ENCODE measurements at regions not wholly inside any gene's neighbourhood (a gene's known extent, or its start where the extent isn't known, plus 50 kb on each side); places are given as distances from the start of the nearest gene placed in this dataset.
"Not testable (repeated sequence)": the region's sequence is repeated elsewhere in the genome, so short reads cannot be mapped to it uniquely, and the experiment has no call there.

- no peak for DNase-seq (ENCODE audit: low spot score in 2 of 2)
- Histone ChIP-seq H3K4me3 (no peak overlapping the region), H3K4me1 (peaks cover 9 to 37% of the 10 kb centered on the region in 2 donors), H3K9me3 (no peaks in the 10 kb centered on the region), H3K36me3 (no peaks in the 10 kb centered on the region), H3K27me3 (no peaks in the 10 kb centered on the region), H3K27ac (peak overlapping the region; percentile 83 to 84)
- intact Hi-C loops (cut with DNase I): loop anchor here (10.0 kb wide), 5 partner anchors 471 to 1009 kb away; partner anchors contain the start of gene IGFBP3
- no peak for TF ChIP-seq CTCF (IDR thresholded peaks at IDR 0.05)
Observed at GRCh38 chr7:46755120-46756034, 826.5 kb downstream of the TNS3 start.

GRCh38 chr7:46754140-46754720 is 827.7 kb downstream of the TNS3 start:
- Histone ChIP-seq H3K27ac (peak overlapping the region; percentile 83 to 84), H3K4me1 (peaks cover 9 to 39% of the 10 kb centered on the region in 2 donors), H3K27me3 (no peaks in the 10 kb centered on the region), H3K4me3 (no peak overlapping the region), H3K36me3 (no peaks in the 10 kb centered on the region), H3K9me3 (no peaks in the 10 kb centered on the region)
- intact Hi-C loops (cut with DNase I): loop anchor here (10.0 kb wide), 5 partner anchors 469 to 1011 kb away; partner anchors contain the start of gene IGFBP3
- no peak for TF ChIP-seq CTCF (IDR thresholded peaks at IDR 0.05)
- no peak for DNase-seq (ENCODE audit: low spot score in 2 of 2)

GRCh38 chr7:46753662-46754061 is 828.2 kb downstream of the TNS3 start:
- peaks cover 9 to 39% of the 10 kb centered on the region in 2 donors for H3K4me1 ChIP-seq
- intact Hi-C loops (cut with DNase I): loop anchor here (1.0 to 10.0 kb wide), 8 partner anchors 10 to 1011 kb away; partner anchors contain the start of gene IGFBP3
- no peaks in the 10 kb centered on the region for H3K9me3 ChIP-seq
- H3K27me3 ChIP-seq: no peaks in the 10 kb centered on the region
- H3K4me3 ChIP-seq: no peak overlapping the region
- TF ChIP-seq CTCF (IDR thresholded peaks at IDR 0.05): no peak
- no peaks in the 10 kb centered on the region for H3K36me3 ChIP-seq
- no peak for DNase-seq (ENCODE audit: low spot score in 2 of 2)
- H3K27ac ChIP-seq: peak overlapping the region; percentile 83 to 84

- TF ChIP-seq CTCF (IDR thresholded peaks at IDR 0.05): no peak
- intact Hi-C loops (cut with DNase I): loop anchor here (1.0 to 10.0 kb wide), 8 partner anchors 10 to 1012 kb away; partner anchors contain the start of gene IGFBP3
- no peak overlapping the region for H3K4me3 ChIP-seq
- peaks cover 9 to 39% of the 10 kb centered on the region in 2 donors for H3K4me1 ChIP-seq
- H3K27me3 ChIP-seq: no peaks in the 10 kb centered on the region
- no peak for DNase-seq (ENCODE audit: low spot score in 2 of 2)
- no peaks in the 10 kb centered on the region for H3K9me3 ChIP-seq
- H3K27ac ChIP-seq: peak overlapping the region; percentile 83 to 84
- H3K36me3 ChIP-seq: no peaks in the 10 kb centered on the region
Observed at GRCh38 chr7:46752881-46753366, 829.0 kb downstream of the TNS3 start.

GRCh38 chr7:46751927-46752723 is 829.8 kb downstream of the TNS3 start:
- H3K9me3 ChIP-seq, H3K27me3 ChIP-seq, H3K36me3 ChIP-seq, H3K4me3 ChIP-seq: not testable (repeated sequence)
- peak in 1 of 2 donors; percentile 71 for DNase-seq (ENCODE audit: low spot score in 2 of 2)
- intact Hi-C loops (cut with DNase I): loop anchor here (2.0 to 10.0 kb wide), 6 partner anchors 149 to 1013 kb away; partner anchors contain the start of gene IGFBP3
- Histone ChIP-seq H3K4me1 (peaks cover 9 to 39% of the 10 kb centered on the region in 2 donors), H3K27ac (peak overlapping the region; percentile 80 to 83)

Data from ascending aorta (tissue), 2 donors.